Tibial artery (tissue), 4 donors: ENCODE measurements at regions not wholly inside any gene's neighbourhood (a gene's known extent, or its start where the extent isn't known, plus 50 kb on each side); places are given as distances from the start of the nearest gene placed in this dataset.
"Not testable (repeated sequence)": the region's sequence is repeated elsewhere in the genome, so short reads cannot be mapped to it uniquely, and the experiment has no call there.

Source experiments
- DNase-seq, 2 donors: peaks; one replicate each; pipeline ENCODE4 v3.0.0-alpha.2; 2019
- H3K27ac ChIP-seq, 2 donors: fragments of 200-600 bp; sonication (generic) in 1 of 2; 1 replicate in 1 of 2; 2 replicates in 1 of 2; pipeline ENCODE4 v1.5.1; 2018 to 2019; ENCODE audit warnings: mild to moderate bottlenecking in 1 of 2
- H3K27me3 ChIP-seq, 2 donors: fragments of 200-600 bp; sonication (generic) in 1 of 2; one replicate each; pipeline versions ENCODE4 v1.5.1 to v1.6.0; 2016 to 2019
- H3K36me3 ChIP-seq, 3 donors: fragments of 200-600 bp; sonication (generic) in 2 of 3; one replicate each; pipeline ENCODE4 v1.5.1; 2016 to 2019; ENCODE audit warnings: mild to moderate bottlenecking in 2 of 3
- H3K4me1 ChIP-seq, 4 donors: fragments of 200-600 bp; sonication (generic) in 2 of 4; 1 replicate in 3 of 4; 2 replicates in 1 of 4; pipeline ENCODE4 v1.5.1; 2016 to 2019
- H3K4me3 ChIP-seq, 2 donors: fragments of 200-600 bp; sonication (generic) in 1 of 2; 1 replicate in 1 of 2; 2 replicates in 1 of 2; pipeline ENCODE4 v1.5.1; 2018 to 2019; ENCODE audit warnings: mild to moderate bottlenecking in 2 of 2
- H3K9me3 ChIP-seq, 3 donors: fragments of 200-600 bp; sonication (generic) in 1 of 3; one replicate each; pipeline ENCODE4 v1.5.1; 2016 to 2019
- CTCF ChIP-seq, 2 experiments: fragments of 200-600 bp in 1 of 2; fragments of 450-650 bp in 1 of 2; IDR thresholded peaks; one replicate each; pipeline ENCODE4 v1.5.1; 2017 to 2019; ENCODE audit warnings: antibody characterized with exemption in 2 of 2, mild to moderate bottlenecking in 1 of 2, moderate library complexity in 1 of 2
- intact Hi-C: fragments of 100-400 bp; cut with DNase I; formaldehyde crosslinking; loops from one replicate; pipeline ENCODE4 v1.15.0; 2023; ENCODE audit warnings: low total_unique reads

- Histone ChIP-seq H3K4me3 (no peak overlapping the region), H3K36me3 (no peaks in the 10 kb centered on the region), H3K4me1 (peaks cover 0 to 27% (median 6%) of the 10 kb centered on the region in 4 donors), H3K9me3 (no peaks in the 10 kb centered on the region), H3K27ac (no peak overlapping the region), H3K27me3 (peaks cover 0 to 3% of the 10 kb centered on the region in 2 donors)
- no peak for DNase-seq
- TF ChIP-seq CTCF (IDR thresholded peaks at IDR 0.05), result no peak
- intact Hi-C loops, result no loop called here
Observed at GRCh38 chr18:9000733-9001132, 101.8 kb upstream of the NDUFV2 start.

- DNase-seq, result no peak
- H3K9me3 ChIP-seq, result no peaks in the 10 kb centered on the region
- H3K4me1 ChIP-seq, result peaks cover 0 to 27% (median 6%) of the 10 kb centered on the region in 4 donors
- peaks cover 0 to 7% of the 10 kb centered on the region in 2 donors for H3K27me3 ChIP-seq
- TF ChIP-seq CTCF (IDR thresholded peaks at IDR 0.05), result no peak
- no peaks in the 10 kb centered on the region for H3K36me3 ChIP-seq
- intact Hi-C loops, result no loop called here
- H3K4me3 ChIP-seq, result no peak overlapping the region
- H3K27ac ChIP-seq, result no peak overlapping the region
Observed at GRCh38 chr18:9001209-9001608, 101.3 kb upstream of the NDUFV2 start.

- H3K4me3 ChIP-seq, result no peak overlapping the region
- H3K27me3 ChIP-seq, result peaks cover 0 to 8% of the 10 kb centered on the region in 2 donors
- DNase-seq, result no peak
- peaks cover 0 to 26% (median 6%) of the 10 kb centered on the region in 4 donors for H3K4me1 ChIP-seq
- no peak overlapping the region for H3K27ac ChIP-seq
- intact Hi-C loops, result no loop called here
- TF ChIP-seq CTCF (IDR thresholded peaks at IDR 0.05), result no peak
- H3K9me3 ChIP-seq, result no peaks in the 10 kb centered on the region
- H3K36me3 ChIP-seq, result no peaks in the 10 kb centered on the region
Observed at GRCh38 chr18:9003406-9004100, 98.9 kb upstream of the NDUFV2 start.

- peaks cover 0 to 19% (median 6%) of the 10 kb centered on the region in 4 donors for H3K4me1 ChIP-seq
- H3K27ac ChIP-seq, H3K9me3 ChIP-seq, intact Hi-C loops, H3K4me3 ChIP-seq, DNase-seq, H3K36me3 ChIP-seq, H3K27me3 ChIP-seq: not testable (repeated sequence)
Observed at GRCh38 chr18:9004308-9004707, 98.2 kb upstream of the NDUFV2 start.

GRCh38 chr18:9007700-9008099 lies 94.8 kb upstream of the NDUFV2 start:
- intact Hi-C loops, DNase-seq, H3K4me3 ChIP-seq: not testable (repeated sequence)

GRCh38 chr18:9008200-9008708 lies 94.2 kb upstream of the NDUFV2 start:
- H3K4me1 ChIP-seq, result no peaks in the 10 kb centered on the region
- H3K9me3 ChIP-seq, result no peaks in the 10 kb centered on the region
- no peak overlapping the region for H3K27ac ChIP-seq
- DNase-seq, result no peak
- no peak for TF ChIP-seq CTCF (IDR thresholded peaks at IDR 0.05)
- no peak overlapping the region for H3K4me3 ChIP-seq
- peaks cover 0 to 5% of the 10 kb centered on the region in 2 donors for H3K27me3 ChIP-seq
- no peaks in the 10 kb centered on the region for H3K36me3 ChIP-seq
- intact Hi-C loops, result no loop called here

More at GRCh38 chr18:9007700-9008099, 94.8 kb upstream of the NDUFV2 start:
- not testable (repeated sequence) for H3K27me3 ChIP-seq, H3K36me3 ChIP-seq, H3K9me3 ChIP-seq, H3K4me1 ChIP-seq, H3K27ac ChIP-seq
